GM19397 (cell line): ENCODE measurements at regions not wholly inside any gene's neighbourhood (a gene's known extent, or its start where the extent isn't known, plus 50 kb on each side); places are given as distances from the start of the nearest gene placed in this dataset.
A peak's percentile ranks its signal among the peaks of the same experiment; 100 is the strongest.

Experiments
- ATAC-seq: cut with Tn5 transposase; IDR thresholded peaks from one replicate; pipeline ENCODE4 v1.9.1; 2021; ENCODE audit warnings: mild to moderate bottlenecking, moderate library complexity; ENCODE audit not compliant: unreplicated experiment

GRCh38 chr2:118350621-118351020 lies 262.4 kb downstream of the INSIG2 start:
- ATAC-seq = no peak

- ATAC-seq = no peak
Observed at GRCh38 chr2:118349365-118349764, 261.1 kb downstream of the INSIG2 start.

- no peak for ATAC-seq
Observed at GRCh38 chr2:118348380-118349034, 260.2 kb downstream of the INSIG2 start.

- no peak for ATAC-seq
Observed at GRCh38 chr2:118345465-118345864, 257.2 kb downstream of the INSIG2 start.

GRCh38 chr2:118340103-118340502 lies 251.8 kb downstream of the INSIG2 start:
- no peak for ATAC-seq

GRCh38 chr2:118339386-118339785 lies 251.1 kb downstream of the INSIG2 start:
- no peak for ATAC-seq

- no peak for ATAC-seq
Observed at GRCh38 chr2:118333664-118334063, 245.4 kb downstream of the INSIG2 start.

GRCh38 chr2:118325321-118325955 lies 237.2 kb downstream of the INSIG2 start:
- ATAC-seq = no peak

GRCh38 chr2:118322406-118322805 lies 234.1 kb downstream of the INSIG2 start:
- ATAC-seq = no peak

GRCh38 chr2:118321432-118322105 lies 233.3 kb downstream of the INSIG2 start:
- no peak for ATAC-seq

- ATAC-seq = no peak
Observed at GRCh38 chr2:118320658-118321057, 232.4 kb downstream of the INSIG2 start.

- no peak for ATAC-seq
Observed at GRCh38 chr2:118320196-118320595, 231.9 kb downstream of the INSIG2 start.

- ATAC-seq = no peak
Observed at GRCh38 chr2:118319271-118319684, 231.0 kb downstream of the INSIG2 start.

GRCh38 chr2:118315606-118316005 lies 227.3 kb downstream of the INSIG2 start:
- ATAC-seq = no peak

- ATAC-seq = no peak
Observed at GRCh38 chr2:118312969-118313756, 224.9 kb downstream of the INSIG2 start.

GRCh38 chr2:118310681-118311429 lies 222.6 kb downstream of the INSIG2 start:
- ATAC-seq = no peak

- ATAC-seq = peak; percentile 70
Observed at GRCh38 chr2:118309946-118310680, 221.8 kb downstream of the INSIG2 start.

- ATAC-seq = no peak
Observed at GRCh38 chr2:118309257-118309945, 221.1 kb downstream of the INSIG2 start.

GRCh38 chr2:118307864-118308263 lies 219.6 kb downstream of the INSIG2 start:
- no peak for ATAC-seq
